DND-41 (cell line): ENCODE measurements at regions not wholly inside any gene's neighbourhood (a gene's known extent, or its start where the extent isn't known, plus 50 kb on each side); places are given as distances from the start of the nearest gene placed in this dataset.

Source experiments
- CTCF ChIP-seq: IDR thresholded peaks from 2 replicates; pipeline ENCODE4 v1.5.1; 2012; ENCODE audit warnings: borderline replicate concordance, low read length, moderate library complexity, mild to moderate bottlenecking; ENCODE audit not compliant: poor library complexity, severe bottlenecking; ENCODE audit errors: extremely low read depth
- EZH2 ChIP-seq: IDR thresholded peaks from 3 replicates; pipeline ENCODE4 v1.6.1; 2012; ENCODE audit warnings: borderline replicate concordance, low read depth, mild to moderate bottlenecking, moderate library complexity, low read length, inconsistent platforms; ENCODE audit not compliant: severe bottlenecking

GRCh38 chr2:147546109-147546508, 298.7 kb upstream of the ACVR2A start:
- TF ChIP-seq CTCF (no peak), EZH2 (no peak)
